HepG2 (cell line): ENCODE measurements at regions not wholly inside any gene's neighbourhood (a gene's known extent, or its start where the extent isn't known, plus 50 kb on each side); places are given as distances from the start of the nearest gene placed in this dataset.
A peak's percentile ranks its signal among the peaks of the same experiment; 100 is the strongest.

Experiments
- ATAC-seq: fragments of 200-7000 bp; cut with Tn5 transposase; 3 replicates; pipeline ENCODE4 v1.9.1; 2020; ENCODE audit warnings: mild to moderate bottlenecking, moderate library complexity
- BruUV-seq: library from RNA; stranded (reverse); fragments of 400-500 nt; replicated peaks from 2 replicates; lab custom pipeline; 2021; lab: Mats Ljungman, UMichigan
- CTCF ChIA-PET: fragments of 300-600 bp; formaldehyde crosslinking; extraction: SDS; loops from one replicate; lab custom pipeline; 2021; ENCODE audit warnings: low total read pairs, inconsistent platforms, low intra/inter-chr PET ratio; lab: Yijun Ruan, JAX
- POLR2A ChIA-PET: fragments of 350-600 bp; sonication (Branson Sonifier 250); formaldehyde crosslinking; loops from one replicate; lab custom pipeline; 2020; ENCODE audit warnings: antibody characterized with exemption, inconsistent platforms; lab: Yijun Ruan, JAX
- DNase-seq: peaks from one replicate; pipeline ENCODE4 v3.0.0-alpha.2; 2015; ENCODE audit warnings: low spot score
- FAIRE-seq: peaks from 3 replicates; lab custom pipeline; 2011; peaks lifted over from hg19 to GRCh38; lab: Jason Lieb, UNC
- H2AFZ ChIP-seq: one replicate; pipeline ENCODE4 v1.6.1; 2011; ENCODE audit warnings: low read length, inconsistent platforms
- H3K27ac ChIP-seq: fragments of 300-600 bp; 3 replicates; pipeline ENCODE4 v1.8.0; 2011; ENCODE audit warnings: mixed run types, mild to moderate bottlenecking, mixed read lengths, low read length, inconsistent platforms; ENCODE audit not compliant: insufficient read depth; ENCODE audit errors: extremely low read length
- H3K27me3 ChIP-seq, 2 experiments: fragments of 200-600 bp in 1 of 2; 2 replicates in 1 of 2; 3 replicates in 1 of 2; pipeline versions ENCODE4 v1.6.0 to v1.8.0; 2011; ENCODE audit warnings: low read length in 2 of 2, mild to moderate bottlenecking in 2 of 2, moderate library complexity in 2 of 2, inconsistent platforms in 1 of 2; ENCODE audit not compliant: insufficient read depth in 2 of 2, control insufficient read depth in 1 of 2
- H3K36me3 ChIP-seq, 2 experiments: fragments of 200-600 bp in 1 of 2; replicated peaks in 1 of 2; 2 replicates in 1 of 2; 3 replicates in 1 of 2; pipeline versions ENCODE4 v1.5.1 to v1.8.0; 2011; ENCODE audit warnings: low read length in 2 of 2, inconsistent platforms in 1 of 2; ENCODE audit not compliant: insufficient read depth in 2 of 2, control insufficient read depth in 1 of 2
- H3K4me1 ChIP-seq: 2 replicates; pipeline ENCODE4 v1.5.1; 2012; ENCODE audit warnings: low read length, inconsistent platforms; ENCODE audit not compliant: insufficient read depth
- H3K4me2 ChIP-seq: 2 replicates; pipeline ENCODE4 v1.6.0; 2011; ENCODE audit warnings: low read depth, low read length, inconsistent platforms
- H3K4me3 ChIP-seq, 3 experiments: fragments of 200-600 bp in 1 of 3; sonication (generic), shearing (Covaris generic) in 1 of 3; replicated peaks in 1 of 3; 2 replicates each; pipeline ENCODE4 v1.5.1; 2011 to 2016; ENCODE audit warnings: low read length in 3 of 3, inconsistent platforms in 2 of 3, low read depth in 2 of 3, mild to moderate bottlenecking in 2 of 3, control low read depth in 1 of 3, mixed read lengths in 1 of 3; ENCODE audit not compliant: insufficient read depth in 1 of 3
- H3K79me2 ChIP-seq: one replicate; pipeline ENCODE4 v1.6.1; 2011; ENCODE audit warnings: low read length, inconsistent platforms; ENCODE audit not compliant: insufficient read depth
- H3K9ac ChIP-seq: 2 replicates; pipeline ENCODE4 v1.6.0; 2011; ENCODE audit warnings: mild to moderate bottlenecking, low read depth, low read length, inconsistent platforms; ENCODE audit not compliant: insufficient read depth
- H3K9me3 ChIP-seq: 2 replicates; pipeline ENCODE4 v1.5.1; 2012; ENCODE audit warnings: mild to moderate bottlenecking, low read length
- H4K20me1 ChIP-seq: 2 replicates; pipeline ENCODE4 v1.6.0; 2011; ENCODE audit warnings: inconsistent platforms, mild to moderate bottlenecking, low read length, moderate library complexity; ENCODE audit not compliant: insufficient read depth
- BCL6 ChIP-seq: IDR thresholded peaks from 2 replicates; pipeline ENCODE4 v1.6.1; 2016; ENCODE audit warnings: missing genetic modification reagents, missing compliant biosample characterization
- CENPX ChIP-seq: sonication (generic); formaldehyde crosslinking; IDR thresholded peaks from 2 replicates; pipeline ENCODE4 v1.9.0; 2021; ENCODE audit warnings: mild to moderate bottlenecking, missing genetic modification reagents, moderate library complexity
- HNRNPK ChIP-seq: fragments of 200-400 bp; formaldehyde crosslinking; IDR thresholded peaks from 2 replicates; pipeline ENCODE4 v1.6.1; 2018; ENCODE audit warnings: low read length, low read depth, moderate library complexity, mild to moderate bottlenecking; ENCODE audit not compliant: poor library complexity, severe bottlenecking
- MAFK ChIP-seq, 2 experiments: IDR thresholded peaks in 1 of 2; conservative IDR thresholded peaks in 1 of 2; 2 replicates each; pipeline ENCODE4 v1.6.1; 2011; ENCODE audit warnings: improper control_type of control experiment in 2 of 2, low read length in 2 of 2
- SMARCE1 ChIP-seq: fragments of 450-650 bp; IDR thresholded peaks from 2 replicates; pipeline ENCODE4 v1.6.1; 2017; ENCODE audit warnings: borderline replicate concordance
- SRY ChIP-seq: sonication (generic); formaldehyde crosslinking; IDR thresholded peaks from 2 replicates; pipeline ENCODE4 v1.8.0; 2022; ENCODE audit warnings: mild to moderate bottlenecking, missing genetic modification reagents
- ZNF567 ChIP-seq: sonication (generic); formaldehyde crosslinking; IDR thresholded peaks from 2 replicates; pipeline ENCODE4 v1.8.1; 2023; ENCODE audit warnings: mild to moderate bottlenecking, missing genetic modification reagents, borderline replicate concordance
- ZNF841 ChIP-seq: sonication (generic); formaldehyde crosslinking; IDR thresholded peaks from 2 replicates; pipeline ENCODE4 v1.8.1; 2023; ENCODE audit warnings: missing genetic modification reagents, borderline replicate concordance
- ZZZ3 ChIP-seq: sonication (generic); formaldehyde crosslinking; IDR thresholded peaks from 2 replicates; pipeline ENCODE4 v1.4.0; 2020; ENCODE audit warnings: missing genetic modification reagents, mild to moderate bottlenecking, borderline replicate concordance
- WGBS: methylation state at CpG from one replicate; pipeline ENCODE4 v1.1.6; 2017; ENCODE audit warnings: low lambda C conversion rate; 5-methylcytosine and 5-hydroxymethylcytosine counted together
- in situ Hi-C: cut with HindIII; loops from 2 replicates; pipeline ENCODE4 v1.10.0; 2017; ENCODE audit warnings: low pct_unique_long_range_greater_than_20kb; ENCODE audit not compliant: extremely low pct_ligation_motif_present
- intact Hi-C: fragments of 100-400 bp; cut with micrococcal nuclease; formaldehyde crosslinking; loops from one replicate; pipeline ENCODE4 v1.10.0; 2022; ENCODE audit not compliant: unreplicated experiment
- TF ChIP-seq, protein P1 (sequence below): sonication (generic); formaldehyde crosslinking; IDR thresholded peaks from 2 replicates; pipeline ENCODE4 v1.5.0; 2020; ENCODE audit warnings: missing genetic modification reagents

DNA sequence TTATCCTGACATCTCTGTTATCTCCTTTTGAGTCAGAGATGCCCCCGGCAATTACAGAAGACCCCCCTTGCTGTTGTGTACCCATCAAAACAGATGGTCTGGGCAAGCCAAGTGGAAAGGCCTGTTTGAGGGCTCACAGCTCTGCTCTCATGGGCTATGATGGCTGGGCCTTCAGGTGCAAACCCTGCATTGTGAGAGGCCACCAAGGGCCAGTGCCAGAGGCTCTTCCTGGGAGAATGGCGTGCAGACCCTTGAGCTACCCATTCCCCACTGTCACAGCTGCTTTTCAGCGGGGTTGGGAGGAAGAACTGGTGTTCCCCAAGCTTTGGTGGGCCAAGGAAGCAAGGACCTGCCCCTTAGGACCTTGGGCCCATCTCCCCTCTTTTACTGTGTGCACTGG lies 174.7 kb upstream of the PPP1R26 start:
- Histone ChIP-seq H3K9ac (no peak overlapping the region), H2AFZ (no peak overlapping the region), H3K4me3 (no peak overlapping the region), H3K27me3 (peaks cover 12 to 71% of the 10 kb centered on the region in 2 experiments; a peak in 4 of 5 replicates), H3K4me1 (no peaks in the 10 kb centered on the region), H3K9me3 (no peaks in the 10 kb centered on the region), H4K20me1 (peaks cover 7% of the 10 kb centered on the region; the same call in 1 of the 2 replicates)
- WGBS: no CpG with 5 or more reads among the region's 3 CpGs
- intact Hi-C loops (no loop called here), in situ Hi-C loops (no loop called here)
- FAIRE-seq: no peak
- TF ChIP-seq ZNF567 (CRISPR knock-in tag) (no peak), BCL6 (no peak), ZZZ3 (no peak), CENPX (CRISPR knock-in tag) (no peak), SMARCE1 (no peak), ZNF841 (CRISPR knock-in tag) (no peak), SRY (no peak)
- TF ChIP-seq, protein P1, sequence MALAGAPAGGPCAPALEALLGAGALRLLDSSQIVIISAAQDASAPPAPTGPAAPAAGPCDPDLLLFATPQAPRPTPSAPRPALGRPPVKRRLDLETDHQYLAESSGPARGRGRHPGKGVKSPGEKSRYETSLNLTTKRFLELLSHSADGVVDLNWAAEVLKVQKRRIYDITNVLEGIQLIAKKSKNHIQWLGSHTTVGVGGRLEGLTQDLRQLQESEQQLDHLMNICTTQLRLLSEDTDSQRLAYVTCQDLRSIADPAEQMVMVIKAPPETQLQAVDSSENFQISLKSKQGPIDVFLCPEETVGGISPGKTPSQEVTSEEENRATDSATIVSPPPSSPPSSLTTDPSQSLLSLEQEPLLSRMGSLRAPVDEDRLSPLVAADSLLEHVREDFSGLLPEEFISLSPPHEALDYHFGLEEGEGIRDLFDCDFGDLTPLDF (CRISPR knock-in tag): no peak
- TF ChIP-seq, all 625 proteins: peak for 0
- Histone ChIP-seq H3K4me2 (no peak overlapping the region), H3K27ac (no peak overlapping the region), H3K79me2 (no peaks in the 10 kb centered on the region), H3K36me3 (no peaks in the 10 kb centered on the region)
- DNase-seq (no peak), ATAC-seq (no peak)
- POLR2A ChIA-PET: no interaction called here
- no TSS peak for BruUV-seq
- CTCF ChIA-PET: no interaction called here

DNA sequence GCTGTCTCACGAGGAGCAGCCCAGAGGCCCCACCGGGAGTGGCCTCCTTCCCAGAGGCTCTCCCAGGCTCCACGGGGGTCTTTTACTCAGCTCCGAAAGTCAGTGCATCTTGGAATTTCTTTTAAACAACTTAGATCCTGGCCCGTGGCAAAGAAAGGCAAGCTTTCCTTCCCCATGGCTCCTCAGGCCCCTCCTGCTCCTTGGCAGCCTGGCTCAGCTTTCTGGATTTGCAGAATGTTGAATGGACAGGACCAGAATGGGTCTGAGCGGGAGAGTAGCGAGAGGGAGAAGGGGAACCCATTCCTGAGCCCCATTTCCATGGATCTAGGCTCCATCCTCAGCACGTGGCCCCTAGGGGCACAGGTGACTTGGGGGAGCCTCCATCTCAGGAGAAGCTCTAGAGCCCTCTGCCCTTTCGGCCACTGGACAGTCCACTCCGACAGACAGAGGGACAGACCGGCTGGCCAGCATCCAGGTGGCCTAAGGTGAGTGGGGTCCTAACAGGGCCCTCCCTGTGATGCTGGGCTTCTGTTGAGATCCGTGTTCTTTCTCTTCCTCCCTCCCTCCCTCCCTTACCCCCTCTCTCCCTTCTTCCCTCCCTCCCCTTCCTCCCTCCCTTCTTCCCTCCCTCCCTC lies 173.9 kb upstream of the PPP1R26 start:
- Histone ChIP-seq H3K27ac (no peak overlapping the region), H3K4me3 (no peak overlapping the region), H3K36me3 (no peaks in the 10 kb centered on the region), H3K4me1 (no peaks in the 10 kb centered on the region), H3K27me3 (peaks cover 16 to 71% of the 10 kb centered on the region in 2 experiments; a peak in 4 of 5 replicates), H3K79me2 (no peaks in the 10 kb centered on the region), H3K4me2 (no peak overlapping the region), H2AFZ (no peak overlapping the region), H3K9ac (no peak overlapping the region), H3K9me3 (no peaks in the 10 kb centered on the region), H4K20me1 (peaks cover 3% of the 10 kb centered on the region; the same call in 1 of the 2 replicates)
- intact Hi-C loops (no loop called here), in situ Hi-C loops (no loop called here)
- no peak for FAIRE-seq
- DNase-seq: no peak
- ChIA-PET POLR2A (no interaction called here), CTCF (no interaction called here)
- TF ChIP-seq HNRNPK: peak; percentile 20
- TF ChIP-seq MAFK (conservative IDR thresholded peaks at IDR 0.05 in 1 of 2, IDR thresholded peaks at IDR 0.05 in 1 of 2; ENCODE audit: low read length in 2 of 2): no peak
- 3% methylated on average over 10 of the region's 12 CpGs for WGBS
- no peak for ATAC-seq
- BruUV-seq: no TSS peak
